GM21526 (cell line): ENCODE measurements at regions not wholly inside any gene's neighbourhood (a gene's known extent, or its start where the extent isn't known, plus 50 kb on each side); places are given as distances from the start of the nearest gene placed in this dataset.
"Not testable (repeated sequence)": the region's sequence is repeated elsewhere in the genome, so short reads cannot be mapped to it uniquely, and the experiment has no call there.

Experiments
- ATAC-seq: cut with Tn5 transposase; IDR thresholded peaks from one replicate; pipeline ENCODE4 v1.9.1; 2021; ENCODE audit warnings: moderate library complexity; ENCODE audit not compliant: unreplicated experiment, low FRiP score

- not testable (repeated sequence) for ATAC-seq
Observed at GRCh38 chr10:8367672-8368411, 313.4 kb downstream of the GATA3 start.

- ATAC-seq, result no peak
Observed at GRCh38 chr10:8369666-8370065, 315.2 kb downstream of the GATA3 start.

GRCh38 chr10:8374334-8374733 lies 319.8 kb downstream of the GATA3 start:
- no peak for ATAC-seq

GRCh38 chr10:8375137-8375536 lies 320.6 kb downstream of the GATA3 start:
- no peak for ATAC-seq

- ATAC-seq, result no peak
Observed at GRCh38 chr10:8378198-8378983, 323.9 kb downstream of the GATA3 start.

- no peak for ATAC-seq
Observed at GRCh38 chr10:8379906-8380832, 325.7 kb downstream of the GATA3 start.

GRCh38 chr10:8380833-8381496 lies 326.5 kb downstream of the GATA3 start:
- no peak for ATAC-seq

- ATAC-seq, result no peak
Observed at GRCh38 chr10:8386781-8387180, 332.3 kb downstream of the GATA3 start.

GRCh38 chr10:8389630-8390029 lies 335.1 kb downstream of the GATA3 start:
- no peak for ATAC-seq

GRCh38 chr10:8392216-8392615 lies 337.7 kb downstream of the GATA3 start:
- no peak for ATAC-seq

- no peak for ATAC-seq
Observed at GRCh38 chr10:8393531-8393930, 339.0 kb downstream of the GATA3 start.

- no peak for ATAC-seq
Observed at GRCh38 chr10:8396675-8397074, 342.2 kb downstream of the GATA3 start.

GRCh38 chr10:8398771-8399170 lies 344.3 kb downstream of the GATA3 start:
- no peak for ATAC-seq

GRCh38 chr10:8400151-8400550 lies 345.7 kb downstream of the GATA3 start:
- ATAC-seq, result no peak

- no peak for ATAC-seq
Observed at GRCh38 chr10:8400892-8401291, 346.4 kb downstream of the GATA3 start.

GRCh38 chr10:8401531-8401930 lies 347.0 kb downstream of the GATA3 start:
- no peak for ATAC-seq

GRCh38 chr10:8402576-8402975 lies 348.1 kb downstream of the GATA3 start:
- no peak for ATAC-seq

GRCh38 chr10:8403711-8404371 lies 349.4 kb downstream of the GATA3 start:
- no peak for ATAC-seq

- peak; percentile 52 for ATAC-seq
Observed at GRCh38 chr10:8404721-8405120, 350.2 kb downstream of the GATA3 start.

GRCh38 chr10:8405596-8405995 lies 351.1 kb downstream of the GATA3 start:
- no peak for ATAC-seq
